ENCODE measurements at regions not wholly inside any gene's neighbourhood (a gene's known extent, or its start where the extent isn't known, plus 50 kb on each side); places are given as distances from the start of the nearest gene placed in this dataset.
"Not testable (repeated sequence)": the region's sequence is repeated elsewhere in the genome, so short reads cannot be mapped to it uniquely, and the experiment has no call there.

DNA sequence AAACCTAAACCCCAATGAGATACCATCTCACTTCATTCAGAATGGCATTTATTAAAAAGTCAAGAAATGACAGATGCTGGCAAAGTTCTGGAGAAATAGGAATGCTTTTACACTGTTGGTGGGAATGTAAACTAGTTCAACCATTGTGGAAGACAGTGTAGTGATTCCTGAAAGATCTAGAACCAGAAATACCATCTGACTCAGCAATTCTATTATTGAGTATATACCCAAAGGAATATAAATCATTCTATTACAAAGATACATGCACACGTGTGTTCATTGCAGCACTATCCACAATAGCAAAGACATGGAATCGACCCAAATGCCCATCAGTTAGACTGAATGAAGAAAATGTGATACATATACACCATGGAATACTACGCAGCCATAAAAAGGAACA is 109.6 kb upstream of the PRKG2 start:
- TF ChIP-seq, protein P1, sequence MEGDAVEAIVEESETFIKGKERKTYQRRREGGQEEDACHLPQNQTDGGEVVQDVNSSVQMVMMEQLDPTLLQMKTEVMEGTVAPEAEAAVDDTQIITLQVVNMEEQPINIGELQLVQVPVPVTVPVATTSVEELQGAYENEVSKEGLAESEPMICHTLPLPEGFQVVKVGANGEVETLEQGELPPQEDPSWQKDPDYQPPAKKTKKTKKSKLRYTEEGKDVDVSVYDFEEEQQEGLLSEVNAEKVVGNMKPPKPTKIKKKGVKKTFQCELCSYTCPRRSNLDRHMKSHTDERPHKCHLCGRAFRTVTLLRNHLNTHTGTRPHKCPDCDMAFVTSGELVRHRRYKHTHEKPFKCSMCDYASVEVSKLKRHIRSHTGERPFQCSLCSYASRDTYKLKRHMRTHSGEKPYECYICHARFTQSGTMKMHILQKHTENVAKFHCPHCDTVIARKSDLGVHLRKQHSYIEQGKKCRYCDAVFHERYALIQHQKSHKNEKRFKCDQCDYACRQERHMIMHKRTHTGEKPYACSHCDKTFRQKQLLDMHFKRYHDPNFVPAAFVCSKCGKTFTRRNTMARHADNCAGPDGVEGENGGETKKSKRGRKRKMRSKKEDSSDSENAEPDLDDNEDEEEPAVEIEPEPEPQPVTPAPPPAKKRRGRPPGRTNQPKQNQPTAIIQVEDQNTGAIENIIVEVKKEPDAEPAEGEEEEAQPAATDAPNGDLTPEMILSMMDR (IDR thresholded peaks at IDR 0.05): not testable (repeated sequence)
- TF ChIP-seq POLR2AphosphoS5 (IDR thresholded peaks at IDR 0.05): not testable (repeated sequence)

All from suprapubic skin (tissue), 3 donors.